ENCODE measurements at regions not wholly inside any gene's neighbourhood (a gene's known extent, or its start where the extent isn't known, plus 50 kb on each side); places are given as distances from the start of the nearest gene placed in this dataset.

DNA sequence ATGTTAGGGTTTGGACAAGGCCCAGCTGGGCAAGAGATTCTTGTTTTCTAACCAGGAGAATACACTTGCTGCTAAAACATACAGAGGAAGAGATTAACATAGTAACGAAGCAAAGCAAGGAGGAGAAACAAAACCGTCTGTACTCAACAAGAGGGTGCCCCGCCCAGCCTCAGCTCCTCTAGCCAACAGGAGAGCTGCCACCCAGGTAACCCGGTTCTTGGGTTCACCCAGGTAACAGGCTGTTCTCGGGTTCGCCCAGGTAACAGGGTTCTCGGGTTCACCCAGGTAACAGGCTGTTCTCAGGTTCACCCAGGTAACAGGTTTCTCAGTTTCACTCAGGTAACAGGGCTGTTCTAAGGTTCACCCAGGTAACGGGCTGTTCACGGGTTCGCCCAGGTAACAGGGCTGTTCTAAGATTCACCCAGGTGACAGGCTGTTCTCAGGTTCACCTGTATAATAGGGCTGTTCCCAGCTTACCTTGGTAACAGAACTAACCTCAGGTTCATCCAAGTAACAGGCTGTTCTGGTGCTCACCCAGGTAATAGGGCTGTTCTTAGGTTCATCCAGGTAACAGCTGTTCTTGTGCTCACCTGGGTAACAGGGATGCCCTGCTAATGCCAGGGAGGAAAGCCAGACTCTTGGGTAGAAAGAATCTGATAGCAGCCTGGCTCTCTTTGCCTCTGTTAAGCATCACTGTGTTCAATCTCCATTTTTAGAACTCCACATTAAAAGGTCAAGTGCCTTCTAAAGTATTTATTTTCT, 271.6 kb downstream of the SYK start:
- DNase-seq, result no peak

DNA sequence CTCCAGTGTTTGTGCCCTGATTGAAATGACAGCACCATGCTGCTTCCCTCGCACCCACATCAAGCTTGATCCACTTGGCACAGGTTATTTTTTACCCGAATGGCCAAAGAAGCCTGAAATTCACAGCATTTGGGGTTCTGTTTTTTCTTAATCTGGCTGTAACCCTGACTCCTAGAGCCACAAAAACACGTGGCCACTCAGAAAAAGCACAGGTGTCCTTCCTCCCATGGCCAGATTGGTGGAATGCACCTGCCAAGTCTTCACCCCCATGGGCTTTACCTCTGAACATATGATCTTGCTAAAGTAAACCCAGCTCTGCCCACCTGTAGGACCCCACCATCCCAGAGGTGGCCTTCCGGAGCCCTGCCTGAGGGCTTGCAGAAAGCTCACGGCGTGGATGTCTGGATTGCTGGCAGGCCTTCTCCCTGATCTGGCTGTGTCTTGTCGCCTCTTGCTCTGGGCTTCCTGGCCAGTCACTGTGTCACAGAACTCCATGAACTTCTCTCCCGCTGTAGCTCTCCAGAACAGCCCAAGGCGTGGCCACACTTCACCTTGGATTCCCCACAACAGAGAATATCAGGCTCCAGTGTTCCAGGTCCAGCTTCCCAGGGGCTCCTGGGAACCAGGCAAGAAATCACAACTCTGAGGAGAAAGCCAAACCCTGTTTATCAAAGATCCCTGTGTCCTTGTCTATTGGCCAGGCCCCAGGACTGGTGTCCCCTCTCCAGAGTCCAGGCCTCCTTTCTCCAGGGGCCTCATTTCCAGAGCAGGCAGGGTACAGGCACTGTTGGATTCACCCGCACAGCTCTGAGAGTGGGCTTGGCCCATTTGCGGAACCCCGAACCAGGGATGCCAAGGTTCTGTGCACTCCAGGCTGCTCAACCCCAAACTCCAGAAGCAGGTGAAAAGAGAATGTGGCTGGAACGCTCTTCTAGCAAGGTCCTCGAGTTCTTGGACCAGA, 272.5 kb downstream of the SYK start:
- DNase-seq, result no peak

DNA sequence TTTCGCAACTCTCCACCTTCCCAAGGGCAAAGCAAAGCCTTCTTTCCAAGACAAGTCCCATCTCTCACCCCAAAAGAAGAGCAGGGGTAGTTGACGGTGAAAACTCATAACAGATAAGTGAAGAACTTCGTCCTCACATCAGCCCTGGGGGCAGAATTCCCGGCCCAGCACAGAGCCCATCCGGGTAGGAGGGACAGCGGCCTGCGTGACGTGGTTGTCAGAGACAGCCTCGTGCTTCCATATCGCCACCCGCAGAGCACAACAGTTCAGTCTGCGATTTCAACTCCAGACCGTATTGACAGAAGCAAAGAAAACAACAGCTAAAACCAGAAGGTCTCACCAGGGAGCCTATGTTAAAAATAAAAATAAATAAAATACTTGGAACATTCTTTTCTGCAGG, 273.2 kb downstream of the SYK start:
- no peak for DNase-seq

DNA sequence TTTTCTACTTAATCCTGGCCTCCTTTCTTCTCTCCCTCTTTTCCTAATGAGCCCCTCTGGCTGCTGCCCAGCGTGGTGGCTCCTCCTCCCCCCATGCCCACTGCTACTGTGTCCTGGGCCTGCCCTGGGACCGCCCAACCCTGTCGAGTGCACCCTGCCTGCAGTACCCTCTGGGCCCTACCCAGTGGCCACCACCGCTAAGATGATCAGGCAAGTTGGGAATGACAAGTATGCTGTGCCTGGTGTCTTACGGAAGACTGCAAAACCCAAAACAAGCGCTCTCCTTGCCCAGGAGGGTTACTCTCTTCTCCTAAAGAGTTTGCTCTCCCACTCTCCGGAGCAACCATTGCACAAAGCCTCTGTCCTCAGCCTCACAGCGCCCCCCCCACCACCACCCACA, 273.7 kb downstream of the SYK start:
- DNase-seq, result no peak

DNA sequence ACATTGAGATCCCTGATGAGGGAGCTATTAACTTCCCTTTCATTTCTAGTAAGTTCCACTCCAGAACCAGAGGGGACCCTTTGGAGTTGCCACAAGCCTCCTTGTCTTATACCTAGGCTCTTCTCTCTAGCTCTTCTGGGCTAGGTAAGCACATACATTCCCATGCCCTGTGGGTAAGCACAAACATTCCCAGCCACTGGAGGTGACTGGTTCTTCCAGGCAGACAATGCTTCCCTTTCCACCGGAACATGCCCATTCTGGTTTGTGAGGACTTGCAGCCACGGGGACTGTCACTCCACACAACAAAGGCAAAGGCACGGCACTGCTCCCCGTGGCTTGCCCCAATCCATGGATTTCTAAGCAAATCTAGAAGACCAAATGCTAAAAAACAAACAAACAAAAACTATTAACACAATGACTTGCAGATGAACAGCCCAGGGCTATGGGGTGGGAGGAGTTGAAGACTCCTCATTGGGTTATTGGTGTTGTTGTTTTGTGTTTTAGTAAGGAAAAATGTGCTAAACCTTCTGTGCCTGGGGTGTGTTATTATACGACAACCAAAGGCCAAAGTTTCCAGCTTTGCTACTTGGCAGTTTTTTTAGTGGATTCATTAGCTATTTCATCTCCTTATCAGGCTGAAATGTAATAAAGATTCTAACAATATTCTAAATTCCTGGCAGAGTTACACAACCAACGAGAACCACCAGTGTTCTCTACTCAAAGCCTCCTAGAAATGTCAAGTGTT, 276.2 kb downstream of the SYK start:
- no peak for DNase-seq

DNA sequence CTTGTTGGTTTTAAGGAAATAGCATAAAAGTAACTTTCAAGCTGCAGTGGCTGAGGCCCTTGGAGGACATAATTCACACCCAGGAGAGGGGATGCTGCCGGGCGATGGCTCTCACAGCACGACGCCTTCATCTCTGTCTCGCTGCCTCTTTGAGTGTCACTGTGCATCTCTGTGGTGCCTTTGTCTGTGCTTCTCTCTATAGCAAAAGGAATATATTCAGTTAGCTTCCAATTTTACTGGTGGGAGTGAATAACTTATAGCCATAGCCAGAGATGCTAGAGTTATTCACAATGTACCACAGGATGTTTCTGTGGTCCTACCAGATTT, 276.7 kb downstream of the SYK start:
- DNase-seq, result no peak

DNA sequence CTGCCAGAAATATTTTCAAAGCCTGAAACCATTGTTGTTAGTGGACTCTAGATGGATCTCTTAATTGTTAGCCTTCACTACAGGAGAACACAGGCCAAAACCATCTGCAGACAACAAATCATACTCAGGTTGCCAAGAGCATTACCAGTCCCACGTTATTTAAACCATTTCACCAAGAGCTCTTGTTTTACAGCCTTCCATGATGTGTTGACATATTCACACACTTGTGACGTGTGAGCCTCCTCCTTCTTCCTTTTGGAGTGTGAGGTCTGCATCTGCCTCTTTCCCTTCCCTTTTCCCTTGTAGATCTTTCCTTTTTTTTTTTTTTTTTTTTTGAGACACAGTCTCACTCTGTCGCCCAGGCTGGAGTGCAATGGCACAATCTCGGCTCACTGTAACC, 279.0 kb downstream of the AUH start:
- DNase-seq, result no peak

DNA sequence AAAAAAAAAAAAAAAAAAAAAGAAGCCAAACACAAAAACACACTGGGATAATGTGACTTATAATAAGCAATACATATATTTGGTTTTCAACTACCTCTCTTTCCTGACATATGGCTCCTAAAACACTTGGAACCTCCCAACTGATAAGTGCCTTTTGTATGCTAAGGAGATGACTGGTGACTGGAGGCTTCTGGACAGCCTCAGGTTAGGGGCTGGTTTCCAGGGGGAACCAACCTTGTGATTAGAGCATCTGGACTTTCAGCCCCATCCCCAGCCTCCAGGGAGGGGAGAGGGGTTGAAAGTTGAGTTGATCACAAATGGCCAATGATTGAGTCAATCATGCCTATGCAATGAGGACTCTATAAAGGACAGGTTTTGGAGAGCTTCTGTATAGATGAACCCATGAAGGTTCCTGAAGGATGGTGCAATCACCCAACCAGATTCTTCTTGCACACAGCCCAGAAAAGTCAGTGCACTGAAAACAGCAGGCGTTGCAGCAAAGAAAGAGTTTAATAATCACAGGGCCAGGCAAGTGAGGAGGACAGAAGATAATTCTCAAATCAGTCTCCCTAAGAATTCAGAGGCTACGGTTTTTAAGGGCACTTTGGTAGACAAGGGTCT, 276.7 kb downstream of the AUH start:
- no peak for DNase-seq

DNA sequence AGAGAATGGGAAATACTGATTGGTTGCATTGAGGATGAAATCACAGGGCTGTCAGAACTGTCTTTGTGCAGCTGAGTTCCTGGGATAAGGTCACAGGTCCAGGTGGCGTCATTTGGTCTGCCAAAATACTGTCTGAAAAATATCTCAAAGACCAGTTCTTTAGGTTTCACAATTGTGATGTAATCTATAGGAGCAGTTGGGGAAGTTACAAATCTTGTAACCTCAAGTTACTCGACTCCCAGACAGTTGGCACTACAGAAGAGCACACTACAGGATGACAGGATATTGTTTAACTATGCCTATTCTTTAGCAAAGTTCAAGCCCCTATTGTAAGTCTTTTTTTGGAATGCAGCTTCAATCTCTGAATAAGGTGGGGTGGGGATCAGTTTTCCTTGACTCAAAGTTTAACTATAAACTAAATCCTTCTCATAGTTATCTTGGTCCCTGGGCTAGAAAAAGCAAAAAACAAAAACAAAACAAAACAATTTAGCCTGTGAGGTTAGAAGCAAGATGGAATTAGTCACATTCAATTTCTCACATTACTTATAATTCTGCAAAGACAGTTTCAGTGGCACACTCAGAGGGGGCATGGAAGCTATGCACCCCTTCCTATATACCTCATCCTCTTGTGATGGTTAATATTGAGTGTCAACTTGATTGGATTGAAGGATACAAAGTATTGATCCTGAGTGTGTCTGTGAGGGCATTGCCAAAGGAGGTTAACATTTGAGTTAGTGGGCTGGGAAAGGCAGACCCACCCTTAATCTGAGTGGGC, 276.0 kb downstream of the AUH start:
- peak; percentile 65 for DNase-seq

DNA sequence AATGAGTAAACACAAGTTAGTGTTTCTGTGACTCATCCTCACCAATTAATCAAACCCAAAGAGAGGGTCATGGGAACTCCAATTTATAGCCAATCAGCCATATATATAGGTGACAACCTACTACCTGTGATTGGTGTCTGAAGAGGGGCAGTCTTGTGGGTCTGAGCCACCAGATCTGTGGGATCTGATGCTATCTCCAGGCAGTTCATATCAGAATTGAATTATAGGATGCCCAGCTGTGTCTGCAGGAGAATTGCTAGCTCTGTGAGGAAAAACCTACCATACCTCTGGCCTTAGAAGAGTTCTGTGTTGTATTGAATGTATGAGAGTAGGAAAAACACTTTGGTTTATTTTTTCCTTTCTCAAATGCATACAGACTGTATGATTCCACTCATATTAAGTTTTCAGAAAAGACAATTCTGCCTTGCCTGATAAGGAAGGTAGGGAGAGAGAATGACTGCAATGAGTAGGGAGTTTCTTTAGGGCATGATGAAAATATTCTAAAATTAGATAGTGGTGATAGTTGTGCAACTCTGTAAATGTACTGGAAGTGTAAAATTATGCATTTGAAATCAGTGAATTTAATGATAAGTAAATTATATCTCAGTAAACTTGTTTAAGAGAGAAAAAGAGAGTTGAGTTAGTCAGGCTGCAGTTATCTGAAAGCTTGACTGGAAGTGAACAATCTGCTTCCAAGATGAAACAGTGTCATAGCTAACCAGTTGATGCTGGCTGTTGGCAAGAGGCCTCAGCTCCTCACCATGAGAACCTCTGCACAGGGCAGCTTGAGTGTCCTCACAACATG, 274.9 kb downstream of the AUH start:
- DNase-seq, result no peak

DNA sequence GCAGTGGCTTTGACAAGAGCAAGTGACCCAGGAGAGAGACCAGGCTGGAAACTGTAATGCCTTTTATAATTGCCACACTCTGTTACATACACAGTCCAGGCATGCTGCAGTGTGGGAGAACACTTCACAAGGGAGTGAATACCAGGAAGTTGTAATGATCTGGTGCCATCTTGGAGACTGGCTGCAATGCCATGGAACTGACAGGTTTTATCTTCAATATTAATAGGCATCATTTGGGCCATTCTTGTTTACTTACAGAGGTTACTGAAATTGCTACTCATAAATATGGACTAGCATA, 274.3 kb downstream of the AUH start:
- DNase-seq, result no peak

DNA sequence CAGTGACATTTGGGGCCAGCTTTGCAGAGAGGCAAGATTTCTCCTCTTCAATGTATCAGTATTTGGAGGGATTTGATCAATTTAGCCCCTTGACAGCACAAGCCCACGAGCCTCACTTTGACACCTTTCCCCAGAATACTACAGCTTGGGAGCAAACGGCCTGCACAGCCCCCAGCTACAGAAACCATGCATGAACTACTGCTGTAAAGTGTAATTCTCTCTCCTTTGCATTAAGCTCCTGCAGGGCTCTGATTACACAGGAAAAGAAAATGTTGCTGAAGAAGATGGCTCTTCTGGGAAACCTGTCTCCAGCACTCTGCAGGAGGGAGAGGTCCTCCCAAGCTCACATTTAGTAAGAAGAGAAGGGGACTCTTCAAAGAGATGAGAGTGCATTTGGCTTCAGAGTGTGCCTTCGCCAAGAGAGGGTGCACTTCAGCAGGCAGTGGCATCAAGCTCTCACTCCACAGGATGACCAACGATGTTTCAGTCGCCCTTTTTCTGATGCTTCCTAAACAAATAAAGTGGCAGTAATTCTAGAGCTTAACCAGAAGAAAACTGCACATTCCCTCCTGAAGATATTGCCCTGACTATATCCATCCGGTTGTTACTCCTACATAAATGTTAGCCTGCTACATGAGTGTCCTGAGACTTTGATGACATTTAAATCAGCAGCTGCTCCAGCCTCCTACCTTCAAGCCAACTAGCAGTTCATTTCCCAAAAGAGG, 272.2 kb downstream of the AUH start:
- no peak for DNase-seq

DNA sequence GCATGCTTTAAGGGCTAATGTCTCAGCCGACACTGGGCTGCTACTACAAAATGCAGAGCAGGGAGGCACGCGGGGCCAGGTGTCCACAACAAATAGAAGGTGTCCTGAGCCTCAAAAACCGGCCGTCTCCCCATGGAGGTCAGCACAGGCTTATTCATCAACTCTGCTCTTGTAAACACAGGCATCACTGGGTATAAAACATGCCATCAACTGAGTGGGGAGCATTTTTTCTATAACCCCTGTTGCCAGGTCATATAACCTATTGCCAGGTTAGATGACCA, 271.6 kb downstream of the AUH start:
- DNase-seq, result no peak

DNA sequence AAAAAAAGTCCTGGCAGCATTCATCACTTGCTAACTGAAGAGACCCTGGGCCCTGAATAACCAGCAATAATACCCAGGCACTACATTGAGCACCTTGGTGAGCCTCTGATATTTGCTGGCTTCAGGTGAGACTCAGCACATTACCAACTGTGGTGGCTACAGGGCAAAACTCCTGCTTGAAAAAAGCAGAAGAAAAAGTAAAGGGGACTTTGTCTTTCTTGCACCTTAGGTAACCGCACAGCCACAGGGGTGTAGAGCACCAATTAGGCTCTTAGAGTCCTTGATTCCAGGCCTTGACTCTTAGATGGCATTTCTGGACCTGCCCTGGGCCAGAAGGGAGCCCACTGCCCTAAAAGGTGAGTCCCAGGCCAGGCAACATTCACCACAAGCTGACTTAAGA, 269.5 kb downstream of the AUH start:
- no peak for DNase-seq

DNA sequence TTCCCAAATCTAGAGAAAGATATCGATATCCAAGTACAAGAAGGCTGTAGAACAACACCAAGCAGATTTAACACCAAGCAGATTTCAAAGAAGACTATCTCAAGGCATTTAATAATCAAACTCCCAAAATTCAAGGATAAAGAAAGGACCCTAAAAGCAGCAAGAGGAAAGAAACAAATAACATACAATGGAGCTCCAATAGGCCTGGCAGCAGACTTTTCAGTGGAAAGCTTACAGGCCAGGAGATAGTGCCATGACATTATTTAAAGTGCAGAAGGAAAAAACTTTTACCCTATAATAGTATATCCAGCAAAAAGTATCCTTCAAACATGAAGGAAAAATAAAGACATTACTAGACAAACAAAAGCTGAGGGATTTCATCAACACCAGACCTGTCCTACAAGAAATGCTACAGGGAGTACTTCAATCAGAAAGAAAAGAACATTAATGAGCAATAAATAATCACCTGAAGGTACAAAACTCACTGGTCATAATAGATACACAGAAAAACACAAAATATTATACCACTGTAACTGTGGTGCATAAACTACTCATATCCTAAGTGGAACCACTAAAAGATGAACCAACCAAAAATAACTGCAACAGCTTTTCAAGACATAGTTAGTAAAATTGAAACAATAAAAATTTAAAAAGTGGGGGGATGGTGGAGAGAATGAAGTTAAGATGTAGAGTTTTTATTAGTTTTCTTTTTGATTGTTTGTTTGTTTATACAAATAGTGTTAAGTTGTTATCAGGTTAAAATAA, 267.2 kb downstream of the AUH start:
- DNase-seq, result no peak

DNA sequence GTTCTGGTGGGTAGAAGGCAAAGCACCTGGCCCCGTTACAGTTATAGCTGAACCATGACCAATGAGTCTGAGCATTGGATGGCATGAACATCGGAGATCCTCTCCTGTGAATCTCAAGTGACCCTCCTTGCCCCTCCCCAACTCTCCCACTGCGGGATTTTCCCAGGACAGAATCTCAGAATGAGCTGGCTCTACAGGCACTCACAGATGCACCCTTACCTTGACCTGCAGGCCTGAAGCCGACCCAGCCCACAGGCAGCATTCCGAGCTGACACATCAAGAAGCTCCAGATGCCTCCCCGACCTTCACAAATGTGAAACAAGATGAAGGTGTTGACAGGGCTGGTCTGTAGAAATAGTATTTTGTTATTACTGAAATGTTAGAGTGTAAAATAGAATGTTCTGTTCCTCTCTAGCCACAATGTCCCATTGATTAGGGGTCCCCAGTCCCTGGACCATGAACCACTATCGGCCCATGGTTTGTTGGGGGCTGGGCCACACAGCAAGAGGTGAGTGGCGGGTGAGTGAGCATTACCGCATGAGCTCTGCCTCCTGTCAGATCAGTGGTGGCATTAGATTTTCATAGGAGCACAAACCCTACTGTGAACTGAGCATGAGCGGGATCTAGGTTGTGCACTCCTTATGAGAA, 263.4 kb downstream of the AUH start:
- DNase-seq, result no peak

DNA sequence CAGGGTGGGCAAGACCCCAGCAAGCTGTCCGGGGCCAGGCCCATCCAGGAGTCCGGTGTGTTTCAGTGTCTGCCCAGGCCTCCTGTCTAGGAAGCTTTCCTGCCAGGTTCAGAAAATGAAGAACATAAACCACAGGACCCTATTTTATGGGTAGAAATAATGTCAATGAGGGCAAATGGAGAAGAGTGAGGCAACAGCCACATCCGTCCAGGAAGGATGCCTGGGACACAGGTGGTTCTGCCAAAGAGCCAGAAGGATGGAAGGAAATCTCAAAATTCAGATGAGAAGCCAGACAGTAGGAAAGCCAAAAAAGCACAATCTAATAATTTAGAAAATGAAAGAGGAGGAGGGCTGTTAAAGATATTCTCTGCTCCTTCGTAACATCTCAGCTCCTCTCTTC, 262.3 kb downstream of the AUH start:
- no peak for DNase-seq

DNA sequence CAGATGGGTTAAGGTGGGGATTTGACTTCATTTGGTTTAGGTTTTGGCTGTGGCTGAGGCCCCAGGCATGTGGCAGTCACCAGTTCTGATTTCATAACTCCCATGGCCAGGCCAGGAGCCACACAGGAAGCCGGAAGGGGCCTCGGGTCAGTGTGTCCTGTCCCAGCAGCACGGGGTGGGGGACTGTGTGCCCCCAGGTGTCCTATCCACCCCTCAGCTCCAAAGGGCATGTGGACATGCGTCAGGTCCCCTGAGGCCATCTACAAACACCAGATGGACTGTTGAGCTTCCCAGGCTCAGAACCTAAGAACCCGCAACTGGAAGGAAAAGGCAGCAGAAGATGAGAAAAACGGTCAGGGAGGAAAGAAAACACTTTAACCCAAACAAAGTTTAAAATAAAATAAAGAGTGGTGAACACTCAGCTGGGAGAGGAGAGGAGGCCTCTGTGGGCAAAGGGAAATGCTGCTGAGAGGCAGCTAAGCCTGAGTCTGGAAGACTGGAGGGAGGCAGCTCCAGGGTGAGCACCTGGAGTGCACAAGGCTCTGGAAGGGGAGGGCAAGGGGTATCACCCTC, 260.8 kb downstream of the AUH start:
- DNase-seq, result no peak

DNA sequence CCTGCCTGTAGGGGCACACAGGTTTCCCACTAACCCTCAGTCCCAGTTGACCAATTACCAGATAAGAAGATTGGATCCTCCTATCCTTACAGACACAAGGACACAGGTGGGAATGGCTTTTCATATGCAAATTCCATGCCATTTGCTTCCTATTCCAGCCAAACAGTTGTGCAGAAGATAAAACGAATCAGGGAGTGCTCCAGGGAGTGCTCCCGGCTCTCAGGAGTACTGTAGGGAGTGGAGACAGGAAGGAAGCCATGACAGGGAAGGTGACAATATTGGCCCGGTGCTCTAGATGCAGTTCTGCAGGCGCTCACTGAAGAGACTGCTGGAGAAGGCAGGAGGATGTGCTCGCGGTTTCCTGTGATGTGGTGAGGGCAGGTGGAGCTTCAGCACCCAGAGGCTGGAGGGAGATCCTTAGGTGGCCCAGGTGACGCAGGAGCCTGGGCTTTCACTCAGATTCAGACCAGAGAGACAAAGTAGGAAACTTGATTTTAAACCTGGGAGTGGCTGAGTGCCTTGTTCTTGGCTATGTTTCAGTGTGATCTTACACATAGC, 260.0 kb downstream of the AUH start:
- DNase-seq, result no peak
